ENCODE measurements at regions not wholly inside any gene's neighbourhood (a gene's known extent, or its start where the extent isn't known, plus 50 kb on each side); places are given as distances from the start of the nearest gene placed in this dataset.

- no peak overlapping the region for H2AFZ ChIP-seq (ENCODE audit: low read length)
- no peak overlapping the region for H3K14ac ChIP-seq (ENCODE audit: low read length)
- no peak overlapping the region for H4K91ac ChIP-seq (ENCODE audit: low read depth, low read length, poor library complexity)
- H2BK120ac ChIP-seq (ENCODE audit: low read depth, low read length): no peak overlapping the region
- peaks cover 3 to 5% of the 10 kb centered on the region in 2 donors for H3K4me1 ChIP-seq (ENCODE audit: control insufficient read depth in 2 of 2, insufficient read depth in 1 of 2, low read depth in 1 of 2, low read length in 2 of 2)
- H3K18ac ChIP-seq (ENCODE audit: low read length): no peak overlapping the region
- peak overlapping the region; percentile 43 for H4K8ac ChIP-seq (ENCODE audit: low read depth, low read length)
- no peak overlapping the region for H3K4me2 ChIP-seq (ENCODE audit: insufficient read depth, low read length, poor library complexity, severe bottlenecking)
- no peak overlapping the region for H3K23ac ChIP-seq (ENCODE audit: low read depth, low read length, poor library complexity)
- H3K4me3 ChIP-seq (ENCODE audit: low read length in 2 of 2): no peak overlapping the region
- H3K36me3 ChIP-seq (replicated peaks in 1 of 2; ENCODE audit: control insufficient read depth in 2 of 2, insufficient read depth in 2 of 2, low read length in 2 of 2): no peaks in the 10 kb centered on the region
- no peak overlapping the region for H3K27ac ChIP-seq (replicated peaks; ENCODE audit: low read length)
- H2BK5ac ChIP-seq (ENCODE audit: low read length): no peak overlapping the region
- H3K27me3 ChIP-seq (ENCODE audit: control insufficient read depth in 3 of 3, insufficient read depth in 3 of 3, low read depth in 1 of 3, low read length in 3 of 3): no peaks in the 10 kb centered on the region
- WGBS, 2 donors (ENCODE audit: extremely low coverage in 2 of 2, insufficient read length in 2 of 2, insufficient replicate concordance in 1 of 2): no CpG with 5 or more reads among the region's 4 CpGs
- peaks cover 0 to 2% of the 10 kb centered on the region in 2 donors for H3K9me3 ChIP-seq (replicated peaks in 1 of 2; ENCODE audit: control insufficient read depth in 2 of 2, insufficient read depth in 1 of 2, low read depth in 1 of 2, low read length in 2 of 2)
- DNase-seq (ENCODE audit: low spot score): no peak
- H3K4ac ChIP-seq (ENCODE audit: low read length): no peak overlapping the region
- no peak overlapping the region for H2BK15ac ChIP-seq (ENCODE audit: low read length)
- no peak overlapping the region for H2BK12ac ChIP-seq (ENCODE audit: low read length)
- H3K79me1 ChIP-seq (ENCODE audit: low read depth, low read length): no peaks in the 10 kb centered on the region
- H3K9ac ChIP-seq (ENCODE audit: low read depth, low read length, poor library complexity): no peak overlapping the region
- H2AK5ac ChIP-seq (ENCODE audit: low read depth, low read length): no peak overlapping the region
These were observed 877.7 kb downstream of the TLE4 start for GRCh38 chr9:80449513-80449912.

GRCh38 chr9:80448996-80449395, 877.2 kb downstream of the TLE4 start:
- H4K91ac ChIP-seq (ENCODE audit: low read depth, low read length, poor library complexity): no peak overlapping the region
- H3K23ac ChIP-seq (ENCODE audit: low read depth, low read length, poor library complexity): no peak overlapping the region
- no peak overlapping the region for H3K9ac ChIP-seq (ENCODE audit: low read depth, low read length, poor library complexity)
- H3K79me1 ChIP-seq (ENCODE audit: low read depth, low read length): no peaks in the 10 kb centered on the region
- no peak overlapping the region for H2BK15ac ChIP-seq (ENCODE audit: low read length)
- no peak overlapping the region for H2BK12ac ChIP-seq (ENCODE audit: low read length)
- no peak overlapping the region for H3K4me2 ChIP-seq (ENCODE audit: insufficient read depth, low read length, poor library complexity, severe bottlenecking)
- no peak overlapping the region for H2BK120ac ChIP-seq (ENCODE audit: low read depth, low read length)
- H2BK5ac ChIP-seq (ENCODE audit: low read length): no peak overlapping the region
- H3K4ac ChIP-seq (ENCODE audit: low read length): no peak overlapping the region
- no peaks in the 10 kb centered on the region for H3K27me3 ChIP-seq (ENCODE audit: control insufficient read depth in 3 of 3, insufficient read depth in 3 of 3, low read depth in 1 of 3, low read length in 3 of 3)
- no peak overlapping the region for H2AK5ac ChIP-seq (ENCODE audit: low read depth, low read length)
- DNase-seq (ENCODE audit: low spot score): no peak
- no peak overlapping the region for H4K8ac ChIP-seq (ENCODE audit: low read depth, low read length)
- H3K27ac ChIP-seq (replicated peaks; ENCODE audit: low read length): no peak overlapping the region
- no peak overlapping the region for H3K18ac ChIP-seq (ENCODE audit: low read length)
- H3K36me3 ChIP-seq (replicated peaks in 1 of 2; ENCODE audit: control insufficient read depth in 2 of 2, insufficient read depth in 2 of 2, low read length in 2 of 2): no peaks in the 10 kb centered on the region
- peaks cover 3 to 5% of the 10 kb centered on the region in 2 donors for H3K4me1 ChIP-seq (ENCODE audit: control insufficient read depth in 2 of 2, insufficient read depth in 1 of 2, low read depth in 1 of 2, low read length in 2 of 2)
- no peak overlapping the region for H3K4me3 ChIP-seq (ENCODE audit: low read length in 2 of 2)
- peaks cover 0 to 2% of the 10 kb centered on the region in 2 donors for H3K9me3 ChIP-seq (replicated peaks in 1 of 2; ENCODE audit: control insufficient read depth in 2 of 2, insufficient read depth in 1 of 2, low read depth in 1 of 2, low read length in 2 of 2)
- H3K14ac ChIP-seq (ENCODE audit: low read length): no peak overlapping the region
- H2AFZ ChIP-seq (ENCODE audit: low read length): no peak overlapping the region
- no CpG with 5 or more reads among the region's 2 CpGs for WGBS, 2 donors (ENCODE audit: extremely low coverage in 2 of 2, insufficient read length in 2 of 2, insufficient replicate concordance in 1 of 2)

GRCh38 chr9:80447876-80448275, 876.1 kb downstream of the TLE4 start:
- DNase-seq (ENCODE audit: low spot score): no peak
- H3K27ac ChIP-seq (replicated peaks; ENCODE audit: low read length): no peak overlapping the region
- WGBS, 2 donors (ENCODE audit: extremely low coverage in 2 of 2, insufficient read length in 2 of 2, insufficient replicate concordance in 1 of 2): no CpG with 5 or more reads among the region's 3 CpGs
- no peak overlapping the region for H3K14ac ChIP-seq (ENCODE audit: low read length)
- no peak overlapping the region for H3K4me3 ChIP-seq (ENCODE audit: low read length in 2 of 2)
- no peak overlapping the region for H2BK5ac ChIP-seq (ENCODE audit: low read length)
- H3K18ac ChIP-seq (ENCODE audit: low read length): no peak overlapping the region
- no peaks in the 10 kb centered on the region for H3K79me1 ChIP-seq (ENCODE audit: low read depth, low read length)
- H3K23ac ChIP-seq (ENCODE audit: low read depth, low read length, poor library complexity): no peak overlapping the region
- no peak overlapping the region for H2BK15ac ChIP-seq (ENCODE audit: low read length)
- H3K36me3 ChIP-seq (replicated peaks in 1 of 2; ENCODE audit: control insufficient read depth in 2 of 2, insufficient read depth in 2 of 2, low read length in 2 of 2): no peaks in the 10 kb centered on the region
- H3K4me2 ChIP-seq (ENCODE audit: insufficient read depth, low read length, poor library complexity, severe bottlenecking): no peak overlapping the region
- no peak overlapping the region for H2BK12ac ChIP-seq (ENCODE audit: low read length)
- no peaks in the 10 kb centered on the region for H3K27me3 ChIP-seq (ENCODE audit: control insufficient read depth in 3 of 3, insufficient read depth in 3 of 3, low read depth in 1 of 3, low read length in 3 of 3)
- no peak overlapping the region for H3K4ac ChIP-seq (ENCODE audit: low read length)
- no peak overlapping the region for H4K91ac ChIP-seq (ENCODE audit: low read depth, low read length, poor library complexity)
- no peak overlapping the region for H3K9ac ChIP-seq (ENCODE audit: low read depth, low read length, poor library complexity)
- H3K9me3 ChIP-seq (replicated peaks in 1 of 2; ENCODE audit: control insufficient read depth in 2 of 2, insufficient read depth in 1 of 2, low read depth in 1 of 2, low read length in 2 of 2): no peaks in the 10 kb centered on the region
- no peak overlapping the region for H2AK5ac ChIP-seq (ENCODE audit: low read depth, low read length)
- peaks cover 3 to 5% of the 10 kb centered on the region in 2 donors for H3K4me1 ChIP-seq (ENCODE audit: control insufficient read depth in 2 of 2, insufficient read depth in 1 of 2, low read depth in 1 of 2, low read length in 2 of 2)
- no peak overlapping the region for H2BK120ac ChIP-seq (ENCODE audit: low read depth, low read length)
- no peak overlapping the region for H4K8ac ChIP-seq (ENCODE audit: low read depth, low read length)
- H2AFZ ChIP-seq (ENCODE audit: low read length): no peak overlapping the region

GRCh38 chr9:80440724-80441123, 869.0 kb downstream of the TLE4 start:
- Histone ChIP-seq H3K18ac (ENCODE audit: low read length) (no peak overlapping the region), H2AK5ac (ENCODE audit: low read depth, low read length) (no peak overlapping the region), H3K4me3 (ENCODE audit: low read length in 2 of 2) (no peak overlapping the region), H3K36me3 (replicated peaks in 1 of 2; ENCODE audit: control insufficient read depth in 2 of 2, insufficient read depth in 2 of 2, low read length in 2 of 2) (no peaks in the 10 kb centered on the region), H2AFZ (ENCODE audit: low read length) (no peak overlapping the region), H2BK5ac (ENCODE audit: low read length) (no peak overlapping the region), H3K4me1 (ENCODE audit: control insufficient read depth in 2 of 2, insufficient read depth in 1 of 2, low read depth in 1 of 2, low read length in 2 of 2) (peaks cover 2 to 6% of the 10 kb centered on the region in 2 donors), H3K23ac (ENCODE audit: low read depth, low read length, poor library complexity) (no peak overlapping the region), H2BK15ac (ENCODE audit: low read length) (no peak overlapping the region), H3K27me3 (ENCODE audit: control insufficient read depth in 3 of 3, insufficient read depth in 3 of 3, low read depth in 1 of 3, low read length in 3 of 3) (no peaks in the 10 kb centered on the region), H2BK12ac (ENCODE audit: low read length) (no peak overlapping the region), H3K9ac (ENCODE audit: low read depth, low read length, poor library complexity) (no peak overlapping the region), H3K14ac (ENCODE audit: low read length) (no peak overlapping the region), H3K27ac (replicated peaks; ENCODE audit: low read length) (no peak overlapping the region), H3K79me1 (ENCODE audit: low read depth, low read length) (no peaks in the 10 kb centered on the region), H4K8ac (ENCODE audit: low read depth, low read length) (no peak overlapping the region), H3K4ac (ENCODE audit: low read length) (no peak overlapping the region), H3K9me3 (replicated peaks in 1 of 2; ENCODE audit: control insufficient read depth in 2 of 2, insufficient read depth in 1 of 2, low read depth in 1 of 2, low read length in 2 of 2) (no peaks in the 10 kb centered on the region), H4K91ac (ENCODE audit: low read depth, low read length, poor library complexity) (no peak overlapping the region), H2BK120ac (ENCODE audit: low read depth, low read length) (no peak overlapping the region), H3K4me2 (ENCODE audit: insufficient read depth, low read length, poor library complexity, severe bottlenecking) (no peak overlapping the region)
- DNase-seq (ENCODE audit: low spot score): no peak
- no CpG with 5 or more reads among the region's 7 CpGs for WGBS, 2 donors (ENCODE audit: extremely low coverage in 2 of 2, insufficient read length in 2 of 2, insufficient replicate concordance in 1 of 2)
